ENCODE measurements at regions not wholly inside any gene's neighbourhood (a gene's known extent, or its start where the extent isn't known, plus 50 kb on each side); places are given as distances from the start of the nearest gene placed in this dataset.

DNA sequence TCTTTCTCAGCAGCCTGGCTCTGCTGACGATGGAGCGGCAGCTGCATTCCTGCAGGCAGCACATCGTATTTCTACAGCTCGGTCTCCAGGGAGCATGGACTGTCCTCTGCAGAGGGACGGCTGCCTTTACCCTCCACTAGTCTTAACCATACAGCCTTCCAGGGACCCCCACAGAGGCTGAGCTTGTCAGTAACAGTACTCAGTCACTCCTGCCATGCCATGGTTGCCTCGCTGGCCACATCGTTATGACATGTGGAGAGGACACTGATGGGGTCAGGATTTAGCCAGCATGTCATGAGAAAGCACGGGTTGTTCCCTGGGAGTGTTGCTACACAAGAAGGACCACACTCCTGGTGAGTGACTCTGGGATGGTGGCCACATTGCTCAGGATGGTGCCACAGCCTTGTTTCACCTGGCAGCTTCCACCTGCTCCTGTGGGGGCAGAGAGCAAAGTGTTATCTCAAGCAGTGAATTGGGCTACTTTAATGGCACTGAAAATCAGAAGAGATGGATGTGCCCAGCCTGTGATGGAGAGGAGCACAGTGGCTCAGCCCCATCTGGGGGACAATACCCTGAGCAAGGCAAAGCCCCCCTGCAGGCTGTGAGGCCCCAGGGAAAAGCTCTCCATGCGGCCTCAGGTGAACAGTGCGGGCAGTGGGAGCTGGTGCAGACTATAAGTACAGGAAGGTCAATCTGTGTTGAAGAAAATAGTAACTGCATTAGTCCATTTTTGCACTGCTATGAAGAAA, 443.9 kb downstream of the TCERG1L start:
- TF ChIP-seq, protein P1, sequence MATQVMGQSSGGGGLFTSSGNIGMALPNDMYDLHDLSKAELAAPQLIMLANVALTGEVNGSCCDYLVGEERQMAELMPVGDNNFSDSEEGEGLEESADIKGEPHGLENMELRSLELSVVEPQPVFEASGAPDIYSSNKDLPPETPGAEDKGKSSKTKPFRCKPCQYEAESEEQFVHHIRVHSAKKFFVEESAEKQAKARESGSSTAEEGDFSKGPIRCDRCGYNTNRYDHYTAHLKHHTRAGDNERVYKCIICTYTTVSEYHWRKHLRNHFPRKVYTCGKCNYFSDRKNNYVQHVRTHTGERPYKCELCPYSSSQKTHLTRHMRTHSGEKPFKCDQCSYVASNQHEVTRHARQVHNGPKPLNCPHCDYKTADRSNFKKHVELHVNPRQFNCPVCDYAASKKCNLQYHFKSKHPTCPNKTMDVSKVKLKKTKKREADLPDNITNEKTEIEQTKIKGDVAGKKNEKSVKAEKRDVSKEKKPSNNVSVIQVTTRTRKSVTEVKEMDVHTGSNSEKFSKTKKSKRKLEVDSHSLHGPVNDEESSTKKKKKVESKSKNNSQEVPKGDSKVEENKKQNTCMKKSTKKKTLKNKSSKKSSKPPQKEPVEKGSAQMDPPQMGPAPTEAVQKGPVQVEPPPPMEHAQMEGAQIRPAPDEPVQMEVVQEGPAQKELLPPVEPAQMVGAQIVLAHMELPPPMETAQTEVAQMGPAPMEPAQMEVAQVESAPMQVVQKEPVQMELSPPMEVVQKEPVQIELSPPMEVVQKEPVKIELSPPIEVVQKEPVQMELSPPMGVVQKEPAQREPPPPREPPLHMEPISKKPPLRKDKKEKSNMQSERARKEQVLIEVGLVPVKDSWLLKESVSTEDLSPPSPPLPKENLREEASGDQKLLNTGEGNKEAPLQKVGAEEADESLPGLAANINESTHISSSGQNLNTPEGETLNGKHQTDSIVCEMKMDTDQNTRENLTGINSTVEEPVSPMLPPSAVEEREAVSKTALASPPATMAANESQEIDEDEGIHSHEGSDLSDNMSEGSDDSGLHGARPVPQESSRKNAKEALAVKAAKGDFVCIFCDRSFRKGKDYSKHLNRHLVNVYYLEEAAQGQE (IDR thresholded peaks at IDR 0.05; ENCODE audit: insufficient read depth in 1 of 2, low read depth in 2 of 2, low read length in 1 of 2) = no peak
- TF ChIP-seq SIN3A (IDR thresholded peaks at IDR 0.05; ENCODE audit: borderline replicate concordance, insufficient read depth, low read depth, low read length) = no peak
- TF ChIP-seq, protein P2, sequence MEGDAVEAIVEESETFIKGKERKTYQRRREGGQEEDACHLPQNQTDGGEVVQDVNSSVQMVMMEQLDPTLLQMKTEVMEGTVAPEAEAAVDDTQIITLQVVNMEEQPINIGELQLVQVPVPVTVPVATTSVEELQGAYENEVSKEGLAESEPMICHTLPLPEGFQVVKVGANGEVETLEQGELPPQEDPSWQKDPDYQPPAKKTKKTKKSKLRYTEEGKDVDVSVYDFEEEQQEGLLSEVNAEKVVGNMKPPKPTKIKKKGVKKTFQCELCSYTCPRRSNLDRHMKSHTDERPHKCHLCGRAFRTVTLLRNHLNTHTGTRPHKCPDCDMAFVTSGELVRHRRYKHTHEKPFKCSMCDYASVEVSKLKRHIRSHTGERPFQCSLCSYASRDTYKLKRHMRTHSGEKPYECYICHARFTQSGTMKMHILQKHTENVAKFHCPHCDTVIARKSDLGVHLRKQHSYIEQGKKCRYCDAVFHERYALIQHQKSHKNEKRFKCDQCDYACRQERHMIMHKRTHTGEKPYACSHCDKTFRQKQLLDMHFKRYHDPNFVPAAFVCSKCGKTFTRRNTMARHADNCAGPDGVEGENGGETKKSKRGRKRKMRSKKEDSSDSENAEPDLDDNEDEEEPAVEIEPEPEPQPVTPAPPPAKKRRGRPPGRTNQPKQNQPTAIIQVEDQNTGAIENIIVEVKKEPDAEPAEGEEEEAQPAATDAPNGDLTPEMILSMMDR (IDR thresholded peaks at IDR 0.05) = no peak
